CD8-positive, alpha-beta memory T cell (primary cell): ENCODE measurements at regions not wholly inside any gene's neighbourhood (a gene's known extent, or its start where the extent isn't known, plus 50 kb on each side); places are given as distances from the start of the nearest gene placed in this dataset.
"Not testable (repeated sequence)": the region's sequence is repeated elsewhere in the genome, so short reads cannot be mapped to it uniquely, and the experiment has no call there.

Experiments used
- CTCF ChIA-PET: fragments of 350-600 bp; sonication (Branson Sonifier 250); formaldehyde crosslinking; loops from one replicate; lab custom pipeline; 2021; ENCODE audit warnings: antibody characterized with exemption; lab: Charles Lee
- POLR2A ChIA-PET: fragments of 350-600 bp; sonication (Branson Sonifier 250); formaldehyde crosslinking; loops from one replicate; lab custom pipeline; 2021; ENCODE audit warnings: antibody characterized with exemption; lab: Charles Lee
- DNase-seq, 5 donors: peaks; one replicate each; pipeline versions ENCODE4 v3.0.0 to v3.0.0-alpha.2; 2020 to 2022; ENCODE audit warnings: mixed read lengths in 1 of 5
- H3K27ac ChIP-seq: one replicate; pipeline ENCODE4 v1.7.0; 2013; ENCODE audit warnings: low read depth, mild to moderate bottlenecking, low read length, moderate library complexity
- H3K27me3 ChIP-seq: 2 replicates; pipeline ENCODE4 v1.7.0; 2013; ENCODE audit warnings: low read length, mild to moderate bottlenecking; ENCODE audit not compliant: insufficient read depth, poor library complexity, severe bottlenecking
- H3K36me3 ChIP-seq: 2 replicates; pipeline ENCODE4 v1.7.0; 2013; ENCODE audit warnings: mild to moderate bottlenecking, low read length, moderate library complexity; ENCODE audit not compliant: insufficient read depth
- H3K4me1 ChIP-seq: 2 replicates; pipeline ENCODE4 v1.7.0; 2013; ENCODE audit warnings: mild to moderate bottlenecking, low read length, moderate library complexity; ENCODE audit not compliant: insufficient read depth
- H3K4me3 ChIP-seq: 2 replicates; pipeline ENCODE4 v1.7.0; 2013; ENCODE audit warnings: mild to moderate bottlenecking, low read length
- H3K9me3 ChIP-seq: 2 replicates; pipeline ENCODE4 v1.7.0; 2013; ENCODE audit warnings: mild to moderate bottlenecking, low read length
- H3K27ac Mint-ChIP-seq, 8 donors: one replicate each; pipeline ENCODE4 v1.8.0; 2020 to 2021; ENCODE audit warnings: mixed read lengths in 8 of 8, mild to moderate bottlenecking in 6 of 8, inconsistent platforms in 3 of 8, moderate library complexity in 3 of 8
- H3K27me3 Mint-ChIP-seq, 2 donors: one replicate each; pipeline ENCODE4 v1.8.0; 2020 to 2021; ENCODE audit warnings: mixed read lengths in 2 of 2, mild to moderate bottlenecking in 1 of 2, moderate library complexity in 1 of 2
- H3K36me3 Mint-ChIP-seq, 3 donors: one replicate each; pipeline ENCODE4 v1.8.0; 2020 to 2021; ENCODE audit warnings: mixed read lengths in 3 of 3, inconsistent platforms in 1 of 3, mild to moderate bottlenecking in 1 of 3
- H3K4me1 Mint-ChIP-seq, 3 donors: one replicate each; pipeline ENCODE4 v1.8.0; 2020 to 2021; ENCODE audit warnings: mixed read lengths in 3 of 3, inconsistent platforms in 1 of 3, mild to moderate bottlenecking in 1 of 3
- H3K4me3 Mint-ChIP-seq, 7 donors: one replicate each; pipeline ENCODE4 v1.8.0; 2020 to 2021; ENCODE audit warnings: mixed read lengths in 7 of 7, mild to moderate bottlenecking in 6 of 7, moderate library complexity in 4 of 7, inconsistent platforms in 2 of 7
- H3K9me3 Mint-ChIP-seq, 5 donors: one replicate each; pipeline ENCODE4 v1.8.0; 2020 to 2022; ENCODE audit warnings: mixed read lengths in 5 of 5, mild to moderate bottlenecking in 3 of 5, moderate library complexity in 2 of 5, inconsistent platforms in 1 of 5

DNA sequence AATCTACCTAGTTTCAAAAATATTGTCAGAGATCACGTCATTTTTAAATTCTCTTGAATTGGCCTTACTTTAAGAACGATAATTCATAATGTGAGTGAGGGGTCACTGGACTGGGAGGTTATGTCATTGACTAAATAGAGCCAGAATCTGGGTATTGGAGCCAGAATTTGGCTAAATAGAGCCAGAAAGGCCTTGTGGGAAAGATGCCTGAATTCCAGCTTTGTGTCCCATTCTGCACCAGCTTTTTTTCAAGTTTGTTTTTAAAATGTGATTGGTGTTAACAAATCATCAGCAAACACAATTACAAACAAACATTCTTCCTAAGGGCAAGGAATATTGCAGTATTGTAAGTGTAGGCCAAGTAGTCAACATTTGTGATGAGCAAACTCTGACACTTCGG is 233.2 kb upstream of the PRKCQ start:
- Histone ChIP-seq H3K4me3 (no peak overlapping the region), H3K9me3 (no peaks in the 10 kb centered on the region), H3K36me3 (no peaks in the 10 kb centered on the region), H3K27me3 (no peaks in the 10 kb centered on the region), H3K4me1 (no peaks in the 10 kb centered on the region), H3K27ac (no peak overlapping the region)
- peaks cover 18 to 53% of the 10 kb centered on the region in 2 donors for H3K27me3 Mint-ChIP-seq
- no peak overlapping the region for H3K27ac Mint-ChIP-seq
- POLR2A ChIA-PET, result no interaction called here
- peaks cover 0 to 9% (median 0%) of the 10 kb centered on the region in 3 donors for H3K36me3 Mint-ChIP-seq
- no peak for DNase-seq
- no peak overlapping the region for H3K4me3 Mint-ChIP-seq
- H3K9me3 Mint-ChIP-seq, result peaks cover 0 to 5% (median 2%) of the 10 kb centered on the region in 5 donors
- no peaks in the 10 kb centered on the region for H3K4me1 Mint-ChIP-seq
- CTCF ChIA-PET, result no interaction called here

DNA sequence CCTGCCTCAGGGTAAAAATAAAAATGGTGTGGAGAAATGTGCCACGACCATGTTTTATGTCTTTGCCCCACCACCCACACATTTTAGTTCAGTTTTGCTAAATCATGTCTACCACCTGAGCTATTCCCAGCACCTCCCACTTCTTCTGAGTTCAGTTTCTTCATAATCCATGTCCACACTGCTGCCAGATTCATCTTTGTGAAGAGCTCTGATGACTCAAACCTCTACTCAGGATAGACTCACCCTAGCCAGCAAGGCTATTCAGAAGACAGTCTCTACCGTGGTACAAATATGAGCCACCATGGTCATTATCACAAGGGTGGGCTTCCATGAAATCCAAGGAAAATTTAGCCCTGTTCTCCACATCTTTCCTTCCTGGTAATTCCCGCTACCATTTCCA is 231.1 kb upstream of the PRKCQ start:
- H3K36me3 ChIP-seq, result no peaks in the 10 kb centered on the region
- Mint-ChIP-seq H3K9me3 (peaks cover 0 to 5% (median 2%) of the 10 kb centered on the region in 5 donors), H3K36me3 (peaks cover 0 to 9% (median 0%) of the 10 kb centered on the region in 3 donors), H3K4me1 (no peaks in the 10 kb centered on the region), H3K4me3 (no peak overlapping the region), H3K27ac (peak overlapping the region in 1 of 8 donors; percentile 44), H3K27me3 (peaks cover 19 to 48% of the 10 kb centered on the region in 2 donors)
- POLR2A ChIA-PET, result no interaction called here
- H3K4me1 ChIP-seq, result no peaks in the 10 kb centered on the region
- H3K4me3 ChIP-seq, result no peak overlapping the region
- H3K27ac ChIP-seq, result no peak overlapping the region
- H3K27me3 ChIP-seq, result no peaks in the 10 kb centered on the region
- no peaks in the 10 kb centered on the region for H3K9me3 ChIP-seq
- CTCF ChIA-PET, result no interaction called here
- no peak for DNase-seq

- H3K27ac ChIP-seq, result no peak overlapping the region
- ChIA-PET POLR2A (no interaction called here), CTCF (no interaction called here)
- no peak overlapping the region for H3K4me3 ChIP-seq
- peaks cover 9 to 14% of the 10 kb centered on the region in 2 donors for H3K27me3 Mint-ChIP-seq
- no peaks in the 10 kb centered on the region for H3K9me3 ChIP-seq
- H3K36me3 Mint-ChIP-seq, result no peaks in the 10 kb centered on the region
- H3K27me3 ChIP-seq, result no peaks in the 10 kb centered on the region
- H3K27ac Mint-ChIP-seq, result no peak overlapping the region
- H3K9me3 Mint-ChIP-seq, result peaks cover 0 to 3% (median 0%) of the 10 kb centered on the region in 5 donors
- H3K4me3 Mint-ChIP-seq, result no peak overlapping the region
- DNase-seq, result no peak
- no peaks in the 10 kb centered on the region for H3K4me1 ChIP-seq
- no peaks in the 10 kb centered on the region for H3K36me3 ChIP-seq
- no peaks in the 10 kb centered on the region for H3K4me1 Mint-ChIP-seq
These were observed 223.3 kb upstream of the PRKCQ start for GRCh38 chr10:6803427-6803783.

DNA sequence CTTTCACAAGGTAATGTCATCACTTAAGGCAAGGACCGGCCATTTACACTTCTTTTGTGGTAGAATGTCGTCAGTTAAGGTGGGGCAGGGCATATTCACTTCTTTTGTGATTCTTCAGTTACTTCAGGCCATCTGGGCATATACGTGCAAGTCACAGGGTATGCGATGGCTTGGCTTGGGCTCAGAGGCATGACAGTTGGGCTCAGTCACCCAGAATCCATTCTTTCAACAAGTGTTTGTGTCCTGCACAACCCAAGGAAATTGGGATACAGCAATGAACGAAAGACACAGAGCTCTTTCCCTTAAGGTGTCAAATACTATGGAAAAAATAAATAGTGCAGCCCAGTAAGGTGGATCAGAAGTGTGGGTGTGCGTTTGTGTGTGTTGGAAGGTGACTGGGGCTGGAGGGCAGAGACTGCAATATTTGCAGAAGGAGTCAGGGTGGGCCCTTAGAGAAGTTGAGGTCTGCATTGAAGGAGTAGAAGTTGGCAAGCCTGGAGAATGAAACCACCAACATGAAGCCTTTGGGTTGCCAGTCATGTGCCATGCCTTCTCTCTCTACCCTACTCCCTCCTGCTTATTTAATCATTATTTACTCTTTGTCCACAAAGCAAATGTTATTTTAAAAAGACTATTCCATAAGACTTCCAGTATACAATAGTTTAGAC is 222.8 kb upstream of the PRKCQ start:
- H3K36me3 Mint-ChIP-seq, result no peaks in the 10 kb centered on the region
- no peak overlapping the region for H3K4me3 Mint-ChIP-seq
- H3K4me1 Mint-ChIP-seq, result no peaks in the 10 kb centered on the region
- Histone ChIP-seq H3K9me3 (no peaks in the 10 kb centered on the region), H3K4me1 (no peaks in the 10 kb centered on the region), H3K27me3 (no peaks in the 10 kb centered on the region), H3K27ac (no peak overlapping the region), H3K4me3 (no peak overlapping the region), H3K36me3 (no peaks in the 10 kb centered on the region)
- H3K27ac Mint-ChIP-seq, result no peak overlapping the region
- H3K27me3 Mint-ChIP-seq, result peaks cover 9 to 14% of the 10 kb centered on the region in 2 donors
- DNase-seq, result no peak
- peaks cover 0 to 3% (median 0%) of the 10 kb centered on the region in 5 donors for H3K9me3 Mint-ChIP-seq
- ChIA-PET POLR2A (no interaction called here), CTCF (no interaction called here)

DNA sequence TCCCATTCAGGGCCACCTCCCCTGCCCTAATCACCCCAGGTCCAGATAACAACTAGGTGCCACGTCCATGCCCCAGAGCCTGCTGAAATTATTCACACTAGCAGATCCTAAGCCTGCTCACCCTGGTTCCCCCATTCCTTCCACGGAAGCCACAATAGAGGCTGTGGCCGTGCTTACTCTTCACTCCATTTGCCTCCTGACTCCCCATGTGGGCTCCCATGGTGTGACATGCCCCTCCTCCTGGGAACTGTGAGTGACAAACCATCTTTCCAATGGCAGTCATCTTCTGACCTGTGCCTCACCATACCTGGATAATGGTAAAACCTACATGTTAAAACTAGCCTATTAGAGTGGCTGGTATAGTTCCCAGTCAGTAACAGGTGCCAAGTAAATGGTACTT is 216.2 kb upstream of the PRKCQ start:
- Histone ChIP-seq H3K27ac (no peak overlapping the region), H3K4me3 (no peak overlapping the region), H3K9me3 (no peaks in the 10 kb centered on the region), H3K36me3 (no peaks in the 10 kb centered on the region), H3K4me1 (no peaks in the 10 kb centered on the region), H3K27me3 (no peaks in the 10 kb centered on the region)
- no peak for DNase-seq
- ChIA-PET CTCF (no interaction called here), POLR2A (no interaction called here)
- Mint-ChIP-seq H3K27ac (no peak overlapping the region), H3K36me3 (no peaks in the 10 kb centered on the region), H3K4me3 (no peak overlapping the region), H3K9me3 (no peaks in the 10 kb centered on the region), H3K4me1 (no peaks in the 10 kb centered on the region), H3K27me3 (peaks cover 4 to 27% of the 10 kb centered on the region in 2 donors)

DNA sequence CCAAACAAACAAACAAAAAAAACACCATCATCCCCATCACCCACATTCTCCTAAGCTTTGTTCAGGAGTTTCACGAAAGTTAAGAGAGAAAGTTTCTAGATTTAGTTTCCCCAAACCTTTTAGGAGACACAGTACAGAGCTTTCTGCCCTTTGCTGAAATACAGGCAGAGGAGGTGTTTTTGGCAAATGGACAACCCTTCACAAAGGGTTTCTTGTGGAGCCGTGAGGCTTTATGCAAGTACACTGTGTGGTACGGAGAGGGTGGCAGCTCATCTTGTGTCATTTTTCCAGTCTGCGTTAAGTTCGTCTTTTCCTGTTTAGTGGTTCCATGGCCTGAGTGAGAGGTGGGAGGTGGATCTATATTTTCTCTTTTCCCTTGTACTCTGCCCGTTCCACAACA is 215.5 kb upstream of the PRKCQ start:
- Histone ChIP-seq H3K4me1 (no peaks in the 10 kb centered on the region), H3K36me3 (no peaks in the 10 kb centered on the region), H3K27ac (no peak overlapping the region), H3K27me3 (no peaks in the 10 kb centered on the region), H3K4me3 (no peak overlapping the region), H3K9me3 (no peaks in the 10 kb centered on the region)
- no peaks in the 10 kb centered on the region for H3K4me1 Mint-ChIP-seq
- ChIA-PET POLR2A (no interaction called here), CTCF (no interaction called here)
- H3K9me3 Mint-ChIP-seq, result no peaks in the 10 kb centered on the region
- no peak overlapping the region for H3K4me3 Mint-ChIP-seq
- H3K27me3 Mint-ChIP-seq, result peaks cover 4 to 23% of the 10 kb centered on the region in 2 donors
- no peak overlapping the region for H3K27ac Mint-ChIP-seq
- H3K36me3 Mint-ChIP-seq, result no peaks in the 10 kb centered on the region
- DNase-seq, result no peak

- CTCF ChIA-PET, H3K9me3 Mint-ChIP-seq, H3K4me3 ChIP-seq, H3K36me3 ChIP-seq, H3K4me3 Mint-ChIP-seq, H3K36me3 Mint-ChIP-seq, H3K9me3 ChIP-seq, POLR2A ChIA-PET, H3K4me1 ChIP-seq, H3K4me1 Mint-ChIP-seq, H3K27ac ChIP-seq, DNase-seq, H3K27ac Mint-ChIP-seq, H3K27me3 ChIP-seq: not testable (repeated sequence)
- peaks cover 4 to 25% of the 10 kb centered on the region in 2 donors for H3K27me3 Mint-ChIP-seq
These were observed 214.8 kb upstream of the PRKCQ start for GRCh38 chr10:6794841-6795240.

DNA sequence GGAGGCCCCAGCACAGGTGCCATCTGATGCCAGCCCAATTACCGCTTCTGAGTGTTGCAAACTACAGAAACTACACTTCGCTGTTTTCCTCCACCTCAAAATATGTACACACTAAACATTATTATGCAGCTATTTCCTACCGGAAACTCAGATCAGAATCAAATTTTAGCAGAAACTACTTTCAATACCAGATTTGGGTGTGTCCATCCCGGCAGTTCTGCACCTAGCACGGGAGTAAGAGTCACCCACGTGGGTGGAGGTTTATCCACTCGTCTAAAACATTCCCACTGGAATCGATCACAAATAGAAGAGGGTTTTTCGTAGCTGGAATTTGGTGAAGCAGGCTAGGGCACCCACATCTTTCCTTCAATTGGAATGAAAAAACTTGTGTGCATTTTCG is 214.4 kb upstream of the PRKCQ start:
- Mint-ChIP-seq H3K27me3 (peaks cover 4 to 29% of the 10 kb centered on the region in 2 donors), H3K36me3 (no peaks in the 10 kb centered on the region), H3K27ac (no peak overlapping the region), H3K9me3 (no peaks in the 10 kb centered on the region), H3K4me3 (no peak overlapping the region), H3K4me1 (no peaks in the 10 kb centered on the region)
- ChIA-PET CTCF (no interaction called here), POLR2A (no interaction called here)
- Histone ChIP-seq H3K36me3 (no peaks in the 10 kb centered on the region), H3K27ac (no peak overlapping the region), H3K4me3 (no peak overlapping the region), H3K9me3 (no peaks in the 10 kb centered on the region), H3K27me3 (no peaks in the 10 kb centered on the region), H3K4me1 (no peaks in the 10 kb centered on the region)
- DNase-seq, result no peak
